Spleen (tissue), 7 donors: ENCODE measurements at regions not wholly inside any gene's neighbourhood (a gene's known extent, or its start where the extent isn't known, plus 50 kb on each side); places are given as distances from the start of the nearest gene placed in this dataset.

Source experiments
- CTCF ChIP-seq, 11 experiments: fragments of 200-600 bp in 7 of 11; fragments of 450-650 bp in 4 of 11; sonication (generic) in 4 of 11; IDR thresholded peaks in 8 of 11; conservative IDR thresholded peaks in 3 of 11; 1 replicate in 7 of 11; 2 replicates in 4 of 11; pipeline versions ENCODE4 v1.4.0 to v1.8.0; 2016 to 2021; ENCODE audit warnings: antibody characterized with exemption in 11 of 11, inconsistent platforms in 4 of 11, mild to moderate bottlenecking in 1 of 11
- POLR2A ChIP-seq, 3 donors: fragments of 450-650 bp; IDR thresholded peaks; one replicate each; pipeline ENCODE4 v1.5.1; 2017; ENCODE audit warnings: antibody characterized with exemption in 3 of 3, mild to moderate bottlenecking in 1 of 3
- POLR2AphosphoS5 ChIP-seq, 3 donors: sonication (generic); formaldehyde crosslinking; IDR thresholded peaks; one replicate each; pipeline ENCODE4 v1.5.1; 2017; ENCODE audit warnings: antibody characterized with exemption in 3 of 3
- donor health status: DM: no; HTN: no; CAD: no; lungs with moderate emphysema.
- donor health status: DM: no; HTN: no; CAD: no.
- donor health status: DM: no; HTN: no; CAD: no.

- no peak for TF ChIP-seq CTCF (IDR thresholded peaks at IDR 0.05 in 8 of 11, conservative IDR thresholded peaks at IDR 0.05 in 3 of 11)
- TF ChIP-seq POLR2AphosphoS5 (IDR thresholded peaks at IDR 0.05): no peak
- TF ChIP-seq POLR2A (IDR thresholded peaks at IDR 0.05): no peak
Observed at GRCh38 chr5:74940782-74941353, 74.7 kb upstream of the FAM169A start.
